ENCODE measurements at regions not wholly inside any gene's neighbourhood (a gene's known extent, or its start where the extent isn't known, plus 50 kb on each side); places are given as distances from the start of the nearest gene placed in this dataset.

DNA sequence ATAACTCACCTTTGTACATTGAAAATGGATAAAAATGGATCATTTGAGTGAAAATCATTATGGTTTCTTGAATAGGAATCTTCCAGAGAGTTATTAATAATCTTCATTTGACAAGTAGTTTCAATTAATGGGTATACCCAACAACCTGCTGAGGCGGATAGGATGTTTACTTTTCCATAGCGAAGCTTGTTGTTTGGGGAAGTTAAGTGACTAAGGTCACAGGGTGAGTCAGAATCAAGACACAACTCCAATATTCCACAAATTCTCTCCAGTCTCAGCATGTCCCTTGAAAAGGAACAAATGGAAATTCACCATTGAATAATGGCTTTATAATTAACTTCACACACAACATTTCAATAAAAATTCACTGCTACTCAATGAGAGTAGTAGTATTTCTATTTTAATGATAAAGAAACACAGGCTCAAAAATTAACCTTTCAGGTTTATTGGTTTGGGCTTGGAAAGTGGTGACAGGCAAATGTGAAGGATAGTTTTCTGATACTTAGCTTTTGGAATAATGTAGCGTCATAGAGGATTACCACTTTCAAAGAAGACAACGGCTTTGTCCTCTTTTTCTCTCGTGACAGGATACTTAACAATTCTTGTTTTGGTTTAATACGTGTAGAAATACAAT lies 211.3 kb downstream of the GPD2 start:
- Histone ChIP-seq H3K9me3 (no peaks in the 10 kb centered on the region), H3K4me1 (no peaks in the 10 kb centered on the region), H3K4me3 (no peak overlapping the region), H3K9ac (no peak overlapping the region), H3K27me3 (no peaks in the 10 kb centered on the region), H4K20me1 (no peaks in the 10 kb centered on the region), H3K36me3 (no peaks in the 10 kb centered on the region), H3K4me2 (no peak overlapping the region), H3K27ac (no peak overlapping the region)
- no peak for TF ChIP-seq Cebpa-rat (IDR thresholded peaks at IDR 0.05)

DNA sequence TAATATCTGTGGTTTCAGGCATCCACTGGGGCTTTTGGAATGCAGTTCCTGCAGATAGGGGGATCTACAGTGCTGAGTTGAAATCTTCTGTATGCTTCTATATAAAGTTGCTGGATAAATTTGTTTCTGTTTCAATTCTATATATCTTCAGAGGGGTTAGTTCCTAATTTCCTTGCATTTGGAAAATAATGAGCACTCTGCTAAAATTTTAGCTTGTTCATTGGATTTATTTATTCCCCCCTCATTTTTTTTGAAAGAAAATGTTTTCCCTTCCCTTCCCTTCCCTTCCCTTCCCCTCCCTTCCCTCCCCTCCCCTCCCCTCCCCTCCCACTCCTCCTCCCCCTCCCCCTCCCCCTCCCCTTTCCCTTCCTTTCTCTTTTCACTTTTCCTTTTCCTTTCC lies 212.3 kb downstream of the GPD2 start:
- Histone ChIP-seq H3K4me1 (no peaks in the 10 kb centered on the region), H4K20me1 (no peaks in the 10 kb centered on the region), H3K4me2 (no peak overlapping the region), H3K27me3 (no peaks in the 10 kb centered on the region), H3K9ac (no peak overlapping the region), H3K27ac (no peak overlapping the region), H3K4me3 (no peak overlapping the region), H3K36me3 (no peaks in the 10 kb centered on the region), H3K9me3 (no peaks in the 10 kb centered on the region)
- TF ChIP-seq Cebpa-rat (IDR thresholded peaks at IDR 0.05), result no peak

DNA sequence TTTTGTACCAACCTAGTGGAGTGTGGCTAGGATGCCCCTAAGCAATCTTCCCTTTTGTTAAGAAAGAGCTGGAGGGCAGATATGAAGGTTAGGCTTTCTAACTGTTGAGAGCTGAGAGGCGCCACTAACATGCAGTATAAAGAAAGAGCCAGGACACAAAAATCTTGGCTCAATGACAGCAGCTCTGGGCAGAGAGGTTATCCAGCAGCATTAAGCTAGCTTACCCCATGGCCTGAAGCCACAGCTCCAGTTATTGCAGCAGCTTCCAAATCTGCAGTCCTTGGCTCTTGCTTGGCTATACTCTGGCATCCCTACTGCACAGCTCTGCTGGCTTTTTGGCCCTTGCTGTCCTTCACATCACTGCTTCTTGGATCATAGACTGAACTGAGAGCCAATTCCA lies 213.4 kb downstream of the GPD2 start:
- H4K20me1 ChIP-seq, result no peaks in the 10 kb centered on the region
- H3K4me3 ChIP-seq, result no peak overlapping the region
- no peak overlapping the region for H3K9ac ChIP-seq
- H3K27ac ChIP-seq, result no peak overlapping the region
- no peaks in the 10 kb centered on the region for H3K36me3 ChIP-seq
- TF ChIP-seq Cebpa-rat (IDR thresholded peaks at IDR 0.05), result no peak
- no peaks in the 10 kb centered on the region for H3K27me3 ChIP-seq
- no peak overlapping the region for H3K4me2 ChIP-seq
- no peaks in the 10 kb centered on the region for H3K4me1 ChIP-seq
- H3K9me3 ChIP-seq, result no peaks in the 10 kb centered on the region

DNA sequence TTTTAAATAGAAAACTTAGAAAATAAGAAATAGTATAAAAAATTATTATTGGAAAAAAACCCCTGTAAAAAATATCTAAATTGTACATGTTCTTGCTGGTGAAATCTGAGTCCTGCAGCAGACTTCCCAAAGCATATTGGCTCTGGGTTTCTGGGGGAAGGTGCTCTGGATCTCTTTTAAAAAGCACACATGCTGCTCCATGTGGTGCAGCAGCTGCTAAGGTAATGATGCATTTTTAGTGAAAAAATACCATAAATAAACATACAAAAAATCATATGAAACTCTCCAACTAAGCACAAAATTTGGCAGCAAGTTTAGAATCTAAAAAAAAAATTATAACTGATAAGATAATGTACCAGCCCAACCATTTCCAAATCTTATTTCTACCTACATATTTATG lies 216.5 kb downstream of the GPD2 start:
- no peak for TF ChIP-seq Cebpa-rat (IDR thresholded peaks at IDR 0.05)
- H3K27ac ChIP-seq, result no peak overlapping the region
- H4K20me1 ChIP-seq, result no peaks in the 10 kb centered on the region
- H3K9me3 ChIP-seq, result no peaks in the 10 kb centered on the region
- H3K36me3 ChIP-seq, result no peaks in the 10 kb centered on the region
- H3K4me1 ChIP-seq, result no peaks in the 10 kb centered on the region
- no peaks in the 10 kb centered on the region for H3K27me3 ChIP-seq
- no peak overlapping the region for H3K4me2 ChIP-seq
- no peak overlapping the region for H3K9ac ChIP-seq
- no peak overlapping the region for H3K4me3 ChIP-seq

DNA sequence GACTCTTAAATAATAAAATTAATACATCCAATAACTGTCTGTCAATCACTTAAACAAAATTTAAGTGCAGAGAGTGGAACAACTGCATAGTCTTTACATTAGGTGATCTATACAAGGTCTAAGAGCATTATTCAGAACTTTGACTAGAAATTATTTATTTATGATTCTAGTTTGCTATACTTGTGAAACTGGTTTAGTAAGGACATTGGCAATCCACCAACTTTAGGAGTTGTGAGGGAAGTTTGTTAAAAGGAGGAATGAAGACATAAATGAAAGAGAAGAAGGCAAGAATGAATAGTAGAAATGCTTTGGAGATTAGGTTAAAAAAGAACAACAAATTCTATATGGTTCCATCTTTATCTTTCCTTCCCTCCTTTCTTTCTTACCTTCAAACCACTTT lies 217.5 kb downstream of the GPD2 start:
- TF ChIP-seq Cebpa-rat (IDR thresholded peaks at IDR 0.05), result no peak
- Histone ChIP-seq H3K4me2 (no peak overlapping the region), H3K27me3 (no peaks in the 10 kb centered on the region), H3K4me1 (no peaks in the 10 kb centered on the region), H3K9ac (no peak overlapping the region), H4K20me1 (no peaks in the 10 kb centered on the region), H3K36me3 (no peaks in the 10 kb centered on the region), H3K4me3 (no peak overlapping the region), H3K27ac (no peak overlapping the region), H3K9me3 (no peaks in the 10 kb centered on the region)

DNA sequence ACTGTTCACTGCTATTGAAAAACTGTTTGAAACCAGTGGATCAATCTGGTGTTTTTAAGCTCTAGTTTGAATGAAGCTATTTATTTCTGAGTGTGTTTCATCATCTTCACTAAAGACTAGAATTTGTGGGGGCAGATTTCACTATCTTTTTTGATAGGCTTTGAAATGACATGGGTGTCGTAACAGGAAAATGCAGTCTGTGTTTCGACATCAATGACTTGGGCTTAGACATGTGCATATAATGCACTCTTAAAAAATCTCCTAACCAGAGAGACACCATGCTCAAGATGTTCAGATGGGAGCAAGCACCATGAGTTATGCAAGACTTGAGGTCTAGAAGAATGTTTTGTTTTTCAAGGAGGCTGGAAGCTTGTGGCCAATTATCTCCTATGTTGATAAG lies 221.6 kb downstream of the GPD2 start:
- Histone ChIP-seq H3K27me3 (0 out of 2 replicates have a peak, but pooled peaks cover 4% of the 10 kb centered on the region), H3K27ac (no peak overlapping the region), H3K4me2 (no peak overlapping the region), H3K9ac (no peak overlapping the region), H3K9me3 (no peaks in the 10 kb centered on the region), H4K20me1 (no peaks in the 10 kb centered on the region), H3K4me1 (peaks cover 14% of the 10 kb centered on the region), H3K36me3 (no peaks in the 10 kb centered on the region), H3K4me3 (no peak overlapping the region)
- no peak for TF ChIP-seq Cebpa-rat (IDR thresholded peaks at IDR 0.05)

DNA sequence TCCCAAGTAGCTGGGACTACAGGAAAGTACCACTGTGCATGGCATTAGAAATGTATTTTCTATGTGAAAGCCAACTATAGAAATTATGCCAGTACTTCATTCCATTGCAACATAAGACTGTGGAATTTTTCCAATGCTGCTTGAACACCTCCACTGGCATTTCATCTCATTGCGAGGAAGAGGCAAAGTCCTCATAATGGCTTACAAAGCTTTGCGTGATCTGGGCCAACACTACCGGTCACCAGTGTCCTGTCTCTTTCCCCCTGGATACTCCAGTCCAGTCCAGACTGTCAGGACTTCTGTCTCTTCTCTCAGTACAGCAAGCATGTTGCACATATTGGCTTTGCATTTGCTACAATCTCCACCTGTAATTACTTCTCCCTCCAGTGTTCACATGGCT lies 223.5 kb downstream of the GPD2 start:
- TF ChIP-seq Cebpa-rat (IDR thresholded peaks at IDR 0.05), result no peak
- no peaks in the 10 kb centered on the region for H4K20me1 ChIP-seq
- H3K4me2 ChIP-seq, result no peak overlapping the region
- H3K9ac ChIP-seq, result no peak overlapping the region
- H3K36me3 ChIP-seq, result no peaks in the 10 kb centered on the region
- no peak overlapping the region for H3K4me3 ChIP-seq
- H3K4me1 ChIP-seq, result peaks cover 14% of the 10 kb centered on the region
- no peak overlapping the region for H3K27ac ChIP-seq
- H3K27me3 ChIP-seq, result 0 out of 2 replicates have a peak, but pooled peaks cover 4% of the 10 kb centered on the region
- no peaks in the 10 kb centered on the region for H3K9me3 ChIP-seq

DNA sequence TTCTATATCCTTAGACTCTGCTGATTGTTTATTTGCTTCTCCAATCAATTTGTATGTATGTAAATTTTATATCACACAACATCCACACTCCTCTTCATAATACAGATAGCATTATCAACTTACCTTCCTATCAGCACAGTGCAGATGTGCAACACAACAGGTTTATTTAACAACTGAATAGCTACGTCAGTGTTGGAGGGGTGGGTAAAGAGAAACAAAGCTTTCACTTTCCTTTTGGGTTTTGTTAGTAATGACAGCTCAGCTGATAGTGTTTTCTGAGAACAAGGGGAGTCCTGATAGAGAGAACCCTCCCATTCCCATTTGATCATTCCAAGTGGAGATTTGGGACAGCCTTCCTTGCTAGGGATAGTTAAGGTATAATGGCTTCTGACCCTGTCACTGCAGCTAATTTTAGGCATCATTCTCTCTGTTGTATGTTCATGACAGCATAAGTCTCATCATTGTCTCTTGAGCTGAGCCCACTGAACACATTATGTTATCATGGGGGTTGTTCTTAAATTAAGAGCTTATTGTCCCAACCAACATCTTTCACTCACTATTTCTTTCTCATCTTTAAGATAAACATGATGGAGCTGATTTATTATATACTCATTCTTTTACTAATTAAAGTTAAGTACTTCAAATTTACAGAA lies 227.7 kb downstream of the GPD2 start:
- Histone ChIP-seq H3K4me1 (peaks cover 14% of the 10 kb centered on the region), H3K9ac (no peak overlapping the region), H3K36me3 (no peaks in the 10 kb centered on the region), H3K4me2 (no peak overlapping the region), H3K4me3 (no peak overlapping the region), H3K9me3 (peaks cover 5% of the 10 kb centered on the region; the same call in 1 of the 2 replicates), H4K20me1 (no peaks in the 10 kb centered on the region), H3K27ac (no peak overlapping the region), H3K27me3 (0 out of 2 replicates have a peak, but pooled peaks cover 4% of the 10 kb centered on the region)
- no peak for TF ChIP-seq Cebpa-rat (IDR thresholded peaks at IDR 0.05)

DNA sequence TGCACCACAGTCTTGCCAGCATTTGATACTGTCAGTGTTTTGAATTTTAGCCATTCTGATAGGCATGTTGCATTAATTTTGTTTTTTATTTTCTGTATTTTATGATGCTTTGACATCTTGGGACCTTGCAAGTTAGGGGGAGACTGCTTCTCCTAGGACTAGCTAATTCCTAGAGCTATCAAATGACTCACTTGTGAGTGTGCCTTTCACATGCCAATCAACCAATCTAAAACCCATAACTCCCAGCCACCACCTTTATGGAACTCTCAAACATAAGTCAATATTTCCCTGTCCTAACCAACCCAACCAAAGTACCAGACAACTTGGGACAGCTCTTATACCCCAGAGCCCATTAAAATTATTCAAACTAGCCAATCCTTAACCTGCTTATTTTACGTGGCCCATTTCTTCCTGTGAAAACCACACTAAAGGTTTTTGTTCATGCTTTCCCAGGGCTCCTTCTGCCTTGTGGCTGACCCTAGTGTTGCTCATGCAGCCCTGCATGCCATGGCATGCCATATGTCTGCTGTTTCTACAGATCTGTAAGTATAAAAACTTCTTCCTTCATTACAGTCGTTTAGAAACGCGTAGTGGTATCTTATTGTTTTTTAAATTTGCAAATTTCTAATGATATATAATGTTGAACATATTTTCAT lies 230.1 kb downstream of the GPD2 start:
- H3K4me2 ChIP-seq, result no peak overlapping the region
- H4K20me1 ChIP-seq, result no peaks in the 10 kb centered on the region
- peaks cover 5% of the 10 kb centered on the region; the same call in 1 of the 2 replicates for H3K9me3 ChIP-seq
- TF ChIP-seq Cebpa-rat (IDR thresholded peaks at IDR 0.05), result no peak
- no peak overlapping the region for H3K27ac ChIP-seq
- H3K36me3 ChIP-seq, result no peaks in the 10 kb centered on the region
- no peaks in the 10 kb centered on the region for H3K27me3 ChIP-seq
- H3K4me1 ChIP-seq, result peaks cover 9% of the 10 kb centered on the region
- H3K9ac ChIP-seq, result no peak overlapping the region
- H3K4me3 ChIP-seq, result no peak overlapping the region

DNA sequence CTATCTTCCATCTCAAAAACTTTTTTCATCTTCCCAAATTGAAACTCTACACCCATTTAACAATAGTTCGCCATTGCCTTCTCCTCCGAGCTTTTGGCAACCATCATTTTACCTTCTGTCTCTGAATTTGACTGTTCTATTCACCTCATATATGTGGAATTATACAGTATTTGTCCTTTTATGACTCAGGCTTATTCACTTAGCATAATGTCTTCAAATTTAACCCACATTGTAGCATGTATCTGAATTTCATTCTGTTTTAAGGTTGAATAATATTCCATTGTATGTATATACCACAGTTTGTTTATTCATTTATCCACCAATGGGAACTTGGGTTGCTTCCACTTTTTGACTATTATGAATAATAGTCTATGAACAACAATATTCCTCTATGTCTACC lies 233.9 kb downstream of the GPD2 start:
- H3K36me3 ChIP-seq, result no peaks in the 10 kb centered on the region
- H3K9ac ChIP-seq, result no peak overlapping the region
- TF ChIP-seq Cebpa-rat (IDR thresholded peaks at IDR 0.05), result no peak
- H4K20me1 ChIP-seq, result no peaks in the 10 kb centered on the region
- no peak overlapping the region for H3K27ac ChIP-seq
- no peaks in the 10 kb centered on the region for H3K4me1 ChIP-seq
- no peaks in the 10 kb centered on the region for H3K27me3 ChIP-seq
- H3K9me3 ChIP-seq, result peaks cover 5% of the 10 kb centered on the region; the same call in 1 of the 2 replicates
- H3K4me3 ChIP-seq, result no peak overlapping the region
- no peak overlapping the region for H3K4me2 ChIP-seq
